GM21360 (cell line): ENCODE measurements at regions not wholly inside any gene's neighbourhood (a gene's known extent, or its start where the extent isn't known, plus 50 kb on each side); places are given as distances from the start of the nearest gene placed in this dataset.

Experiments
- ATAC-seq: cut with Tn5 transposase; IDR thresholded peaks from one replicate; pipeline ENCODE4 v1.9.1; 2021; ENCODE audit warnings: mild to moderate bottlenecking, moderate library complexity; ENCODE audit not compliant: unreplicated experiment

DNA sequence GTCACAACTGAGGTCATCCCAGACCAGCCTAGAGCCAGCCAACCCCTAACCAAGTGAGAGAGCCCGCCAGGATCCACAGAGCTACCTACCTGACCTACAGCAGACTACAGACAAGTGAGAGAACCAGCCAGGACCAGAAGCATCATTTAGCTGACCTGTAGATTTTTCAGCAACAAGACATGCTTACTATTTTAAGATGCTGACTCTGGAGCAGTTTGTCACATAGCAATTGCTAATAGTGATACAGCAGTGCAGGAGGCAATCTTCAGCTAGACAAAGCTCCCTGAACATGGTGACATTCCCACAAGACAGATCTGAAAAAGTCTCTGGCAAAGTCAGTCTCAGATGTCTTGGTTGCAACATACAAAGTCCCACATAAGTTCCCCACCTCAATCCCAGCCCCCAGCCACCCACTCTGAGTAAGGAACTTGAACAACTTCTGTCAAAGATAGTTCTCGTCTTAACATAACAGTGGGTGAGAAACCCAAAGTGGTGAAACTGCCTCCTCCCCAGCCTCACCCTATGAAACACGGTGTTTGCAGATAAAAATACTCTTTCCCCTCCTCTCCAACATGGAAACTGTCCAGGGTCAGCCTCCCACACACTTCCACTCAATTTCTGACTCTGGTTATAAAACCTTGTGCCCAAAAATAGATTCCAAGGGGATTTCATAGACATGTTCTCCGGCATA is 120.3 kb upstream of the SLC6A11 start:
- no peak for ATAC-seq

- no peak for ATAC-seq
Measured at GRCh38 chr3:10697918-10698317, 118.1 kb upstream of the SLC6A11 start.

DNA sequence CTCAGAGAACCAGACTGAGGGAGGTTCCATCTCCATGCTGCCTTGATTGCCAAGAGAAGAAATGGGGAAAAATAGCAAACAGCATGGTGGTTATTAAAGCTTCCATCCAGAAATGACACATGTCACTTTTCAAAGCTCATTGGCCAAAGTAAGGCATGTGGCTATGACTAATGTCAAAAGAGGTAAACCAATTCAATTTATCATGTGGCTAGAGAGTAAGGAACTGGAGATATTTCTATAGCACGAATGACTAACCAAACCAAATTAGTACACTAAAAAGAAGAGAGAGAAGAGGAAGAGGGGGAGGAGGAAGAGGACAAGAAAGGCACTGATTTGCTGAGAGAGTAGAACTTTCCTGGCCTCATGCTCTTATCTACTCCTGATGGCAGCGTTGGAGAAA is 115.2 kb upstream of the SLC6A11 start:
- ATAC-seq = no peak

- ATAC-seq = no peak
Measured at GRCh38 chr3:10702961-10703740, 112.9 kb upstream of the SLC6A11 start.

- no peak for ATAC-seq
Measured at GRCh38 chr3:10703875-10704274, 112.2 kb upstream of the SLC6A11 start.

GRCh38 chr3:10706156-10706739 is 109.8 kb upstream of the SLC6A11 start:
- ATAC-seq = no peak

GRCh38 chr3:10706740-10707399 is 109.2 kb upstream of the SLC6A11 start:
- no peak for ATAC-seq

- no peak for ATAC-seq
Measured at GRCh38 chr3:10707400-10708215, 108.4 kb upstream of the SLC6A11 start.

DNA sequence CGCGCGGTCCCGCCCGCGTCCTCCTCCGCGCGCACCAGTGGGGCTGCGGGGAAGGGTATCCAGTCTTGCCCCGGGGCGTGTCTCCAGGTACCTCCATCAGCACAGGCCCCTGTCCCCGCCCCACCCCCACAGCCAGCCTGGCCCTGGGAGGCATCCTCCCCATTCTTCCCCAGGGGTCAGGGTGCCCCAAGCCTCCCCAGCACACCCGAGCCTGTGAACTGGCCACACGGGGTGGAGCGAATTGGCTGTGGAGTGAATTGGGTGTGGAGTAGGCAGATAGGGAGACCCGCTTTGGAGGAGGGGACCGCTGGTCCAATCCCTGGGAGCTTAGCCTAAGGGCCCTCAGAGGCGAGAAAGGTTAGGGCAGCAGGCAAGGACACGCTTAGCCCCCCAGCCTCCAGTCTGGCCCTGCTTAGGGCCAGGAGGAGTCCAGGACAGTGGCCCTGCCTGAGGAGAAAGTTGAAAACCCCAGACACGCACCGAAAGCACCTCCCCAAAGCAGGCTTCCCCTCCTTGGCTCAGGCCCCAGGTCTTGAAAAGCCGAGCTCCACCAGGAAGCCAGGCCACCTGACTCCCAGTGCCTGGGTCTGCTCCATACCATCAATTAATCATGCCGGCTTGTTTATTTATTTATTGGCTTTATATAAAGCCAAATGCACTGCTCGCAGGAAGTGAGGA is 107.7 kb upstream of the SLC6A11 start:
- no peak for ATAC-seq

DNA sequence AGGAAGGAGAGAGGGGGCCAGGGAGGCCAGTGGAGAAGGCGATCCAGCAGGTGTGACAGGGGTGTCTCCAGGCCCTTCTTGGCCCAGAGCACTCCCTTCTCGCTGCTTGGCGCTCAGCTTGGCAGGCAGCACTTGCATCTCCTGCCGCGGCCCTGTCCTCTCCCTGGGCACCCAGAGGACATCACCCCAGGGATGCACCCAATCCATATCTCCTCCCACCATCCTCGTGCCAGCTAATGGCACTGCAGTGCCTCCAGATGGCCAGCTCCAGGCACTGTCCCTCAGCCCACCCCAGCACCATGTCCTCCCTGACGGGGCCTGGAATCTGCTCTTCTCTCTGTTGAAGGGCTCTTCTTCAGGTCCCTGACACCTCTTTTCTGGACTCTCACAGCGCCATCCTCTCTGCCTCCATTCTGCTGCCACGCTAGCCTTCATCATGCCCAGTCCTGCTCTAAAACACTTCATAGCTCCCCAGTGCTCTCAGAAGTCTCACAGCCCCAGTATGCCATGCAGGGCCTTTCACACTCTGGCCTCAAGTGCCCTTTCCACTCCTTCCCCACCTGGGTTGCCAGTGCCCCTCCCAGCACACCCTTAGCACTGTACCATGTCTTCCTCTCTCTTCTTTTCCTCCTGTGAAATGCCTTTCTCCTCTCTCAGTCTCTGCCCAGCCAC is 106.8 kb upstream of the SLC6A11 start:
- ATAC-seq = no peak

- ATAC-seq = no peak
Measured at GRCh38 chr3:10712121-10712520, 103.9 kb upstream of the SLC6A11 start.

- no peak for ATAC-seq
Measured at GRCh38 chr3:10713656-10714055, 102.4 kb upstream of the SLC6A11 start.

- no peak for ATAC-seq
Measured at GRCh38 chr3:10715886-10716285, 100.1 kb upstream of the SLC6A11 start.

DNA sequence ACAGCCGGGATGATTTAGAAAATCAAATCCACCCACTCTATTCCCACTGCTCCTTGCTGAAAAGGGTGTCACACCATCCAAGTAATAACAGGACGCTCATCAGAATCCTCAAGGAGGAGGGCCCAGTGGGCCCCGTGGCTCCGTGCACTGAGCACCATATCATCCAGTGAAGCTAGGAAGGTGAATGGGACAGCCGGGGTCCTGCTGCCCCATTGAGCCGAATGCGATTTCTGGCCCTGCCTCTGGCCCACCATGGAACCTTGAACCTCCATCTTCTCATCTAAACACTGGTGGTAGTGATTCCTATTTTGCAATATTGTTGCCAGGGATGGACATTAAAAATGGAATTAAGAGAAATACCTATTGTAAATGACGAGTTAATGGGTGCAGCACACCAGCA is 99.1 kb upstream of the SLC6A11 start:
- ATAC-seq = no peak

- ATAC-seq = no peak
Measured at GRCh38 chr3:10717756-10718155, 98.3 kb upstream of the SLC6A11 start.

DNA sequence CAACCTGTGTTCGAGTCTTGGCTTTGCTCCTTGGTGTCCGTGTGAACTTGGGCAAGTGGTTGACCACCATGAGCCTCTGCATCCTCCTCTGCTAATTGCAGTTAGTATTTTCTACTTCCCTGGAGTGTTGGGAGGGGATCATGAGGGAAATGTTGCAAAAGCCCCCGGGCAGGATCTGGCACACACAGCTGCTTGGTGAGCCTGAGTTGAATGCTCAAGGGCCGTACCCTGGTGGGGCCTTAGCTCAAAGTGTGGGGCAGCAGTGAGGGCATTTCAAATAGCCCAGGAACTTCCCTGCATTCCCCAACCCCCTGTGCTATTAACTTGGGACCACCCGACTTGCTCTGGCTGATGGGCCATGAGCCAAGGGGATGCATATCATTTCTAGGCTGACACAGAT is 94.9 kb upstream of the SLC6A11 start:
- ATAC-seq = no peak

GRCh38 chr3:10722911-10723310 is 93.1 kb upstream of the SLC6A11 start:
- no peak for ATAC-seq

DNA sequence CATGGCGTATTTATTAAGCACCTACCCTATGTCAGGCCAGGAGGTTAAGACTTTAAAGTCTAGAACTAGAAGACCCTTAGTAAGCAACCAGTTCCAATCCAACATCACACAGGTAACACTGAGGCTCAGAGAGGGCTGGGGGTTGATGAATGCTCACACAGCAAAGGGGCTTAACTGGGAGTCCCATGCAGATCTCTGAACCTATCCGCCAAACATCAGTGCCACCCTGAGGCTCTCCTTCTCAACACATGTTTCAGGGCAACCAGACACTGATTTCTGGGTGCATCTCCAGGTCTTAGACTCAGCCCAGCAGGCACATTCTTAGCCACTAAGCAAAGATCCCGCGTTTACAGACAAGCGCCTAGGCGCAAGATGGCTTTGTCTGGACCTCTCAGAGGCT is 92.0 kb upstream of the SLC6A11 start:
- no peak for ATAC-seq

DNA sequence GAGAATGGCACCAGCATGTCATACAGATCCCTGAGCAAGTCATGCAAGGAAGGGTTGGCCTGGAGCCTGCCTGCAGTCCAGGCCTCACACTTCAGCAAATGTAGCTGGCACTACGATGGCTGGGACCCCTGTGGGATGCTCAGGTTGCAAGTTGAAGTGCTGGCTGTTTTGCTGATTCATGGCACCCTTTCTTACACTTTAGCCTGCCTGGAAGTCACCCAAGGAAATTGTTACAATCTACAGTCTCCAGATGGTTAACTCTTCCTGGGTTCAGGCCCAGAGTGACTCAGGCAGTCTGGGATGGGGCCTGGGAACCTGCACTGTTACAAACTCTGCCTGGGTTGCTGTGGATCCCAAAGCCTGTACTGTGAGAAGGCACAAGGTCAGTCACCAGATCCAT is 91.0 kb upstream of the SLC6A11 start:
- no peak for ATAC-seq

DNA sequence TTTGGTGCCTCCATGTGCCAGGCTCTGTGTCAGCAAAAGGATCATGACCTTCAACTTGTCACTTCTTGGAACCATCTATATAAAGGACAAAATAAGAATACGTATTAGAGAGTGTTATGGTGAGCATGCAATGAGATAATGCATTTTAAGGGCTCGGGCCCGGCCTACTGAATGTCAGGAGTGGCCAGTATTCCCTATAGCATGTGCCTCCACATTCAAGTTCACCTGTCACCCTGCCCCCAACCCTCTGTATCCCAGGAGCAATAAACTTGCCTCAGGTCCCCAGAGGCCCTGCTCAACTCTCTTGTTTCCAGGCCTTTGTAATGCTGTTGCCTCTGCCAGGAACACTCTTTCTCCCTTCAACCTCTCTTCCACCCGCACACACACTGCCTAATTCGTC is 90.2 kb upstream of the SLC6A11 start:
- ATAC-seq = no peak
